AG04449 (cell line): ENCODE measurements at regions not wholly inside any gene's neighbourhood (a gene's known extent, or its start where the extent isn't known, plus 50 kb on each side); places are given as distances from the start of the nearest gene placed in this dataset.

Experiments used
- CTCF ChIA-PET: fragments of 350-600 bp; formaldehyde crosslinking; extraction: SDS; loops from one replicate; lab custom pipeline; 2021; ENCODE audit warnings: antibody characterized with exemption; lab: Yijun Ruan, JAX
- POLR2A ChIA-PET: fragments of 400-600, 350-600 bp; formaldehyde crosslinking; extraction: SDS; loops from one replicate; lab custom pipeline; 2020; ENCODE audit warnings: antibody characterized with exemption, inconsistent platforms; lab: Yijun Ruan, JAX
- DNase-seq: peaks from one replicate; pipeline ENCODE4 v3.0.0-alpha.2; 2010; ENCODE audit warnings: low read depth, low spot score
- H3K4me3 ChIP-seq: 2 replicates; pipeline ENCODE4 v1.5.1; 2011; ENCODE audit warnings: low read depth, mild to moderate bottlenecking, control low read depth, low read length
- CTCF ChIP-seq: IDR thresholded peaks from one replicate; pipeline ENCODE4 v1.5.1; 2011; ENCODE audit warnings: mild to moderate bottlenecking, moderate library complexity, low read length, control low read depth, inconsistent platforms; ENCODE audit not compliant: insufficient read depth; ENCODE audit errors: missing control alignments

GRCh38 chr18:73690222-73690621 lies 457.4 kb downstream of the FBXO15 start:
- CTCF ChIA-PET: no interaction called here
- no peak for DNase-seq
- no peak overlapping the region; the same call in 1 of the 2 replicates for H3K4me3 ChIP-seq
- POLR2A ChIA-PET: interaction anchor here (0.6 kb wide), 1 partner anchor 231 kb away, joined by 4 read pairs; no protein-coding TSS in a partner anchor
- TF ChIP-seq CTCF: no peak

GRCh38 chr18:73688851-73689711 lies 458.6 kb downstream of the FBXO15 start:
- peak overlapping the region; percentile 32 for H3K4me3 ChIP-seq
- TF ChIP-seq CTCF: no peak
- CTCF ChIA-PET: interaction anchor here (1.3 kb wide), 1 partner anchor 13 kb away, joined by 3 read pairs; no protein-coding TSS in a partner anchor
- POLR2A ChIA-PET: interaction anchor here (0.6 to 1.6 kb wide), 2 partner anchors 74 to 574 kb away, joined by 3 to 6 read pairs; no protein-coding TSS in a partner anchor
- peak; percentile 97 for DNase-seq

GRCh38 chr18:73688161-73688560 lies 459.5 kb downstream of the FBXO15 start:
- TF ChIP-seq CTCF: no peak
- no peak overlapping the region for H3K4me3 ChIP-seq
- CTCF ChIA-PET: no interaction called here
- POLR2A ChIA-PET: interaction anchor here (0.6 to 1.6 kb wide), 2 partner anchors 73 to 528 kb away, joined by 3 to 6 read pairs; no protein-coding TSS in a partner anchor
- no peak for DNase-seq

DNA sequence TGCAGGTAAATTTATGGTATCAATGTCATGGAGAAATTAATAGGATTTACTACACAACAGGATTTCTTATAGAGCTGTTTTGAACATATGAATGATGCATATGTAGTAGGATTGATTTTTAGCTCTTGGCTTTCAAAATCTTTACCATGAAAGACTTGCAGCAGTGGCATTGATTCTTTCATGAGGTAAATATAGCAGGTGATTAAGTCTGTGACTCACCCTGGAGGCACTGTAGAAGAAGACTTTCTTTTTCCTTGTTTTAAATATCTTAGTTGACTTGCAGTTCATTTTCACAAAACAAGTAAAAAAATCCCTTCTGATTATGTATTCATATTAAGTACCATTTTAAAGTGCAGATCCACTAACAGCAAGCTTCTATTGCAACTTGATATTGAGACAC lies 463.0 kb downstream of the FBXO15 start:
- no peak for DNase-seq
- ChIA-PET CTCF (no interaction called here), POLR2A (interaction anchor here (1.4 kb wide), 1 partner anchor 70 kb away, joined by 3 read pairs; no protein-coding TSS in a partner anchor)
- no peak overlapping the region for H3K4me3 ChIP-seq
- TF ChIP-seq CTCF: no peak

DNA sequence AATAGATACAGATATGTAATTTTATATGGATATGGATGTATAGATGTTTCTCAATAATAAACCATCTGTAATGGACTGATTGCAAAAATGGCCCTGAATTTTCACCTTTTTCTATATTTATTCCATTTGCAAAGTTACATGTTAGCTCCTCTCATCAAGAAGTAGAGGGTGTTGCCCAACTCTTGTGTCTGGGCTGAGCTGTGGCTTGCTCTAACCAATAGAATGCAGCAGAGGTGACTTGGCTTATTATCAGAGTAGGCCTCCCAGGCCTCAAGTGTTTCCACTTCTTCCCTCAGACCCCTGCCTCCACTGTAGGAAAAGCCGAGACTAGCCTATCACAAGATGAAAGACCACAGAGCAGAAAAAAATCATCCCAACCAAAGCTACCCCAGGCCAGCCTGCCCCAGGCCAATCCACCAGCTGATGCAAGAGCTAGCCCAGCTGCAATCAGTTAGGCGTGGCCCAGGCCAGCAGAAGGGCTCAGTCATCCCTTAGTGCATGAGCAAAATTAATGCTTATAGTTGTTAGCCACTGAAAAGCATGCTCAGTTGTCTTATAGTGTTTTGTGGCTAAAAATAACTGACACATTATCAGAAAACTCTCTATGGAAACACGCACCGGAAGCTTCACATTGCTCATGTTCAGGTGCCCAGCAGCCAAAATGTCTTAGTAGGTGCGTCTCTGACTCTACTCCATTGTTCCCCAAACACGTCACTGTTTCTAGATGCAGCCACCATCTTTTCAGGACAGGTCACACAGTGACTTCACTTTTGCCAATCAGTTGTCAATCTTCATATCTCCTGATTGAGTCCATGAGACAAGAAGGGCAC lies 464.0 kb downstream of the FBXO15 start:
- POLR2A ChIA-PET: interaction anchor here (1.4 kb wide), 1 partner anchor 69 kb away, joined by 3 read pairs; no protein-coding TSS in a partner anchor

More for the DNA sequence above, 464.0 kb downstream of the FBXO15 start:
- no peak for DNase-seq
- no peak for TF ChIP-seq CTCF
- no peak overlapping the region for H3K4me3 ChIP-seq
- CTCF ChIA-PET: no interaction called here
